GM12878 (cell line): ENCODE measurements at regions not wholly inside any gene's neighbourhood (a gene's known extent, or its start where the extent isn't known, plus 50 kb on each side); places are given as distances from the start of the nearest gene placed in this dataset.

Experiments used
- ATAC-seq: fragments of 200-7000 bp; cut with Tn5 transposase; 3 replicates; pipeline ENCODE4 v1.9.1; 2020; ENCODE audit warnings: mild to moderate bottlenecking, moderate library complexity
- BruUV-seq: library from RNA; stranded (reverse); fragments of 400-500 nt; replicated peaks from 2 replicates; lab custom pipeline; 2021; lab: Mats Ljungman, UMichigan
- CTCF ChIA-PET: fragments of 300-600 bp; sonication (Branson Sonifier 250); formaldehyde crosslinking; extraction: SDS; loops from one replicate; lab custom pipeline; 2021; ENCODE audit warnings: inconsistent platforms; lab: Yijun Ruan, JAX
- POLR2A ChIA-PET: fragments of 350-600 bp; formaldehyde crosslinking; extraction: SDS; loops from one replicate; lab custom pipeline; 2021; ENCODE audit warnings: inconsistent platforms; lab: Charles Lee
- RAD21 ChIA-PET: fragments of 300-600 bp; sonication (Branson Sonifier 250); formaldehyde crosslinking; loops from one replicate; lab custom pipeline; 2023; ENCODE audit warnings: antibody characterized with exemption; ENCODE audit not compliant: unreplicated experiment; lab: Charles Lee
- SMC1A ChIA-PET: fragments of 300-600 bp; sonication (Branson Sonifier 250); formaldehyde crosslinking; loops from one replicate; lab custom pipeline; 2023; ENCODE audit not compliant: unreplicated experiment, uncharacterized antibody; lab: Charles Lee
- DNase-seq: peaks from one replicate; pipeline ENCODE4 v3.0.0-alpha.2; 2011; ENCODE audit warnings: low read depth, low spot score
- FAIRE-seq: peaks from 3 replicates; lab custom pipeline; 2011; peaks lifted over from hg19 to GRCh38; lab: Jason Lieb, UNC
- H2AFZ ChIP-seq: 2 replicates; pipeline ENCODE4 v1.6.0; 2011; ENCODE audit warnings: low read depth, low read length, control low read depth; ENCODE audit not compliant: control insufficient read depth
- H3K27ac ChIP-seq: 2 replicates; pipeline ENCODE4 v1.5.1; 2011; ENCODE audit warnings: control low read depth; ENCODE audit not compliant: control insufficient read depth, insufficient read depth
- H3K27me3 ChIP-seq, 2 experiments: replicated peaks in 1 of 2; 2 replicates each; pipeline versions ENCODE4 v1.6.0 to v1.6.1; 2011; ENCODE audit warnings: low read length in 1 of 2; ENCODE audit not compliant: control insufficient read depth in 2 of 2, insufficient read depth in 2 of 2
- H3K36me3 ChIP-seq, 2 experiments: 2 replicates each; pipeline ENCODE4 v1.5.1; 2011; ENCODE audit warnings: low read length in 1 of 2; ENCODE audit not compliant: control insufficient read depth in 2 of 2, insufficient read depth in 2 of 2
- H3K4me1 ChIP-seq: 2 replicates; pipeline ENCODE4 v1.6.1; 2011; ENCODE audit warnings: mild to moderate bottlenecking, low read length, moderate library complexity, mixed read lengths; ENCODE audit not compliant: control insufficient read depth, insufficient read depth
- H3K4me2 ChIP-seq: 2 replicates; pipeline ENCODE4 v1.6.0; 2011; ENCODE audit warnings: control low read depth; ENCODE audit not compliant: control insufficient read depth, insufficient read depth
- H3K4me3 ChIP-seq: fragments of 200-600 bp; sonication (generic); 2 replicates; pipeline ENCODE4 v1.5.1; 2016
- H3K79me2 ChIP-seq: 2 replicates; pipeline ENCODE4 v1.6.0; 2011; ENCODE audit warnings: low read length; ENCODE audit not compliant: control insufficient read depth, insufficient read depth
- H3K9ac ChIP-seq: 2 replicates; pipeline ENCODE4 v1.8.0; 2011; ENCODE audit warnings: low read length, control low read depth, mixed read lengths; ENCODE audit not compliant: control insufficient read depth, insufficient read depth
- H3K9me3 ChIP-seq: replicated peaks from 3 replicates; pipeline ENCODE4 v1.5.1; 2011; ENCODE audit warnings: mild to moderate bottlenecking, low read length; ENCODE audit not compliant: control insufficient read depth, insufficient read depth
- H4K20me1 ChIP-seq: 2 replicates; pipeline ENCODE4 v1.6.0; 2011; ENCODE audit not compliant: control insufficient read depth, insufficient read depth
- BRCA1 ChIP-seq: IDR thresholded peaks from 2 replicates; pipeline ENCODE4 v1.6.1; 2011; ENCODE audit warnings: low read depth, low read length, improper control_type of control experiment
- CREM ChIP-seq: IDR thresholded peaks from 2 replicates; pipeline ENCODE4 v1.6.1; 2014; ENCODE audit warnings: antibody characterized with exemption, low read depth
- ELK1 ChIP-seq: IDR thresholded peaks from 2 replicates; pipeline ENCODE4 v1.6.1; 2012; ENCODE audit warnings: low read depth, low read length, improper control_type of control experiment
- FOXK2 ChIP-seq: fragments of 450-650 bp; IDR thresholded peaks from 2 replicates; pipeline ENCODE4 v1.6.1; 2017; ENCODE audit warnings: mild to moderate bottlenecking, moderate library complexity
- NKRF ChIP-seq: fragments of 450-650 bp; conservative IDR thresholded peaks from 2 replicates; pipeline ENCODE4 v1.6.1; 2017; ENCODE audit warnings: mild to moderate bottlenecking, moderate library complexity
- NR2F1 ChIP-seq: fragments of 450-650 bp; conservative IDR thresholded peaks from 2 replicates; pipeline ENCODE4 v1.6.1; 2017; ENCODE audit warnings: mild to moderate bottlenecking
- POLR2AphosphoS5 ChIP-seq: IDR thresholded peaks from 2 replicates; pipeline ENCODE4 v1.6.1; 2011; ENCODE audit warnings: mild to moderate bottlenecking, low read length, inconsistent platforms
- SKIL ChIP-seq: fragments of 450-650 bp; IDR thresholded peaks from 2 replicates; pipeline ENCODE4 v1.6.1; 2017; ENCODE audit warnings: mild to moderate bottlenecking, low read depth, inconsistent platforms; ENCODE audit not compliant: poor library complexity, severe bottlenecking
- WGBS: methylation state at CpG from one replicate; pipeline ENCODE4 v1.1.6; 2016; ENCODE audit warnings: low lambda C conversion rate; ENCODE audit not compliant: insufficient replicate concordance, insufficient coverage; ENCODE audit errors: missing lambda C conversion rate; 5-methylcytosine and 5-hydroxymethylcytosine counted together
- in situ Hi-C: fragments of 300-500 bp; cut with MboI; formaldehyde crosslinking; loops from 9 replicates; pipeline ENCODE4 v1.14.3; 2018; ENCODE audit warnings: mixed read lengths
- intact Hi-C: fragments of 100-400 bp; cut with micrococcal nuclease; formaldehyde crosslinking; loops from one replicate; pipeline ENCODE4 v1.14.2; 2022; ENCODE audit not compliant: unreplicated experiment

GRCh38 chr2:145108361-145108778, 588.5 kb upstream of the ZEB2 start:
- H2AFZ ChIP-seq: no peak overlapping the region
- H3K4me2 ChIP-seq: no peak overlapping the region
- intact Hi-C loops (no loop called here), in situ Hi-C loops (no loop called here)
- ChIA-PET RAD21 (no interaction called here), SMC1A (no interaction called here), POLR2A (no interaction called here), CTCF (no interaction called here)
- no peaks in the 10 kb centered on the region for H3K9me3 ChIP-seq
- H3K4me3 ChIP-seq: no peak overlapping the region
- no peaks in the 10 kb centered on the region for H4K20me1 ChIP-seq
- H3K27me3 ChIP-seq: no peaks in the 10 kb centered on the region
- no TSS peak for BruUV-seq
- H3K9ac ChIP-seq: no peak overlapping the region
- 30% methylated on average over 9 of the region's 10 CpGs for WGBS
- no peaks in the 10 kb centered on the region for H3K4me1 ChIP-seq
- DNase-seq (no peak), FAIRE-seq (no peak), ATAC-seq (peak; percentile 63)
- H3K79me2 ChIP-seq: no peaks in the 10 kb centered on the region
- TF ChIP-seq NR2F1 (0 out of 2 replicates have a peak, but pooled peaks have one; percentile 14), CREM (no peak), BRCA1 (no peak), SKIL (no peak), FOXK2 (no peak), POLR2AphosphoS5 (no peak), NKRF (no peak), ELK1 (no peak)
- no peak overlapping the region for H3K27ac ChIP-seq
- H3K36me3 ChIP-seq: no peaks in the 10 kb centered on the region
